ENCODE measurements at regions not wholly inside any gene's neighbourhood (a gene's known extent, or its start where the extent isn't known, plus 50 kb on each side); places are given as distances from the start of the nearest gene placed in this dataset.

- TF ChIP-seq KLF13 (tag; IDR thresholded peaks at IDR 0.05; ENCODE audit: borderline replicate concordance, low read depth), result no peak
- TF ChIP-seq ZZZ3 (IDR thresholded peaks at IDR 0.05), result no peak
- no peak for TF ChIP-seq JUN (IDR thresholded peaks at IDR 0.05; ENCODE audit: borderline replicate concordance, low read depth, low read length)
- TF ChIP-seq JUN (CRISPR knock-in tag; IDR thresholded peaks at IDR 0.05; ENCODE audit: borderline replicate concordance), result no peak
- no peak for TF ChIP-seq RBM25 (IDR thresholded peaks at IDR 0.05; ENCODE audit: low read depth, low read length, severe bottlenecking)
- TF ChIP-seq EHMT2 (IDR thresholded peaks at IDR 0.05), result no peak
- 0 out of 4 replicates have a peak, but pooled peaks of 1 of the 2 experiments have one; percentile 30 for TF ChIP-seq RAD21 (CRISPR knock-in tag; conservative IDR thresholded peaks at IDR 0.05 in 1 of 2, IDR thresholded peaks at IDR 0.05 in 1 of 2)
- TF ChIP-seq NCOA6 (IDR thresholded peaks at IDR 0.05), result no peak
- TF ChIP-seq TRIM28 (IDR thresholded peaks at IDR 0.05), result 0 out of 2 replicates have a peak, but pooled peaks have one; percentile 15
- no peak for TF ChIP-seq ZBTB12 (CRISPR knock-in tag; IDR thresholded peaks at IDR 0.05)
- no peak for TF ChIP-seq CSDE1 (IDR thresholded peaks at IDR 0.05)
- no peak for TF ChIP-seq POLR2G (IDR thresholded peaks at IDR 0.05; ENCODE audit: low read depth, low read length)
- no peak for TF ChIP-seq ZNF668 (CRISPR knock-in tag; IDR thresholded peaks at IDR 0.05)
- TF ChIP-seq HEY1 (CRISPR knock-in tag; IDR thresholded peaks at IDR 0.05; ENCODE audit: borderline replicate concordance), result no peak
- TF ChIP-seq SUPT5H (IDR thresholded peaks at IDR 0.05), result no peak
- no peak for TF ChIP-seq DLX4 (CRISPR knock-in tag; IDR thresholded peaks at IDR 0.05)
- no peak for TF ChIP-seq ARID3B (CRISPR knock-in tag; IDR thresholded peaks at IDR 0.05; ENCODE audit: borderline replicate concordance)
- no peak for TF ChIP-seq NFATC3 (IDR thresholded peaks at IDR 0.05)
- peak; percentile 82 for TF ChIP-seq SMARCE1 (IDR thresholded peaks at IDR 0.05)
- peak; percentile 30; the same call in 1 of the 2 replicates for TF ChIP-seq NFE2 (IDR thresholded peaks at IDR 0.05; ENCODE audit: low read depth)
- no peak for TF ChIP-seq ZFPM2 (CRISPR knock-in tag; IDR thresholded peaks at IDR 0.05)
- TF ChIP-seq HNRNPL (IDR thresholded peaks at IDR 0.05; ENCODE audit: low read depth, low read length), result no peak
- TF ChIP-seq ASH1L (IDR thresholded peaks at IDR 0.05; ENCODE audit: borderline replicate concordance, low read depth, partially characterized antibody), result no peak
- TF ChIP-seq CCNT2 (IDR thresholded peaks at IDR 0.05; ENCODE audit: borderline replicate concordance, extremely low read depth, insufficient read length, low read depth, low read length), result peak; percentile 52
- TF ChIP-seq ZNF449 (CRISPR knock-in tag; IDR thresholded peaks at IDR 0.05), result no peak
- TF ChIP-seq NFIC (IDR thresholded peaks at IDR 0.05), result peak; percentile 56
These were observed 195.6 kb upstream of the KRR1 start (continued) for GRCh38 chr12:75706786-75707605.
